ENCODE measurements at regions not wholly inside any gene's neighbourhood (a gene's known extent, or its start where the extent isn't known, plus 50 kb on each side); places are given as distances from the start of the nearest gene placed in this dataset.

- POLR2A ChIA-PET = no interaction called here
- intact Hi-C loops (cut with micrococcal nuclease; ENCODE audit: unreplicated experiment) (no loop called here), in situ Hi-C loops (cut with MboI) (no loop called here)
- BruUV-seq (replicated peaks) = no TSS peak
- no peaks in the 10 kb centered on the region for H3K79me2 ChIP-seq (ENCODE audit: control insufficient read depth, insufficient read depth, low read length)
- H3K9ac ChIP-seq (ENCODE audit: control insufficient read depth, insufficient read depth, low read length) = no peak overlapping the region
- no peak overlapping the region for H3K4me3 ChIP-seq
- RAD21 ChIA-PET (ENCODE audit: unreplicated experiment) = no interaction called here
- ATAC-seq (no peak), DNase-seq (ENCODE audit: low read depth, low spot score) (no peak), FAIRE-seq (no peak)
- H3K27ac ChIP-seq (ENCODE audit: control insufficient read depth, insufficient read depth) = no peak overlapping the region
- H3K4me2 ChIP-seq (ENCODE audit: control insufficient read depth, insufficient read depth) = no peak overlapping the region
- no peaks in the 10 kb centered on the region for H4K20me1 ChIP-seq (ENCODE audit: control insufficient read depth, insufficient read depth)
- CTCF ChIA-PET = interaction anchor here (0.5 kb wide), 1 partner anchor 28 kb away, joined by 3 read pairs; no protein-coding TSS in a partner anchor
- WGBS (ENCODE audit: insufficient coverage, insufficient replicate concordance, low lambda C conversion rate, missing lambda C conversion rate) = 0% methylated on average over 4 of the region's 4 CpGs
- H3K36me3 ChIP-seq (ENCODE audit: control insufficient read depth in 2 of 2, insufficient read depth in 2 of 2, low read length in 1 of 2) = no peaks in the 10 kb centered on the region
- no peaks in the 10 kb centered on the region for H3K27me3 ChIP-seq (replicated peaks in 1 of 2; ENCODE audit: control insufficient read depth in 2 of 2, insufficient read depth in 2 of 2, low read length in 1 of 2)
- H3K9me3 ChIP-seq (replicated peaks; ENCODE audit: control insufficient read depth, insufficient read depth, low read length) = no peaks in the 10 kb centered on the region
- SMC1A ChIA-PET (ENCODE audit: uncharacterized antibody, unreplicated experiment) = no interaction called here
- no peaks in the 10 kb centered on the region for H3K4me1 ChIP-seq (ENCODE audit: control insufficient read depth, insufficient read depth, low read length)
- no peak overlapping the region for H2AFZ ChIP-seq (ENCODE audit: control insufficient read depth, low read depth, low read length)
- TF ChIP-seq USF2 (IDR thresholded peaks at IDR 0.05; ENCODE audit: borderline replicate concordance, low read depth, low read length) (no peak), FOXK2 (IDR thresholded peaks at IDR 0.05) (no peak), SIN3A (IDR thresholded peaks at IDR 0.05; ENCODE audit: low read depth, low read length) (no peak), ATF2 (IDR thresholded peaks at IDR 0.05; ENCODE audit: low read length) (no peak), SUZ12 (IDR thresholded peaks at IDR 0.05; ENCODE audit: unreplicated experiment) (no peak), CEBPZ (IDR thresholded peaks at IDR 0.05; ENCODE audit: low read depth, low read length) (no peak), EGR1 (IDR thresholded peaks at IDR 0.05; ENCODE audit: borderline replicate concordance in 1 of 2, low read depth in 2 of 2, low read length in 2 of 2) (no peak), CBFB (IDR thresholded peaks at IDR 0.05; ENCODE audit: low read depth) (no peak), ELK1 (IDR thresholded peaks at IDR 0.05; ENCODE audit: low read depth, low read length) (no peak), RB1 (IDR thresholded peaks at IDR 0.05; ENCODE audit: borderline replicate concordance) (no peak), CTCF (IDR thresholded peaks at IDR 0.05 in 2 of 3, conservative IDR thresholded peaks at IDR 0.05 in 1 of 3; ENCODE audit: control insufficient read depth in 2 of 3, extremely low read depth in 1 of 3, insufficient read depth in 1 of 3, low read depth in 3 of 3, low read length in 3 of 3) (no peak), USF1 (IDR thresholded peaks at IDR 0.05; ENCODE audit: borderline replicate concordance, extremely low read length, insufficient read depth, low read depth, low read length) (no peak), NFYB (IDR thresholded peaks at IDR 0.05; ENCODE audit: insufficient read depth, low read depth, low read length) (no peak), CBX3 (IDR thresholded peaks at IDR 0.05; ENCODE audit: borderline replicate concordance, low read depth) (no peak), PAX5 (IDR thresholded peaks at IDR 0.05; ENCODE audit: borderline replicate concordance, low read depth, low read length) (no peak)
Measured at GRCh38 chr11:30801357-30801756, 215.2 kb upstream of the MPPED2 start.

Data from GM12878 (cell line).